GM10266 (cell line): ENCODE measurements at regions not wholly inside any gene's neighbourhood (a gene's known extent, or its start where the extent isn't known, plus 50 kb on each side); places are given as distances from the start of the nearest gene placed in this dataset.

Experiments
- DNase-seq: peaks from one replicate; pipeline ENCODE4 v3.0.0; 2012; ENCODE audit errors: extremely low spot score
- CTCF ChIP-seq: IDR thresholded peaks from 2 replicates; pipeline ENCODE4 v1.5.1; 2012; ENCODE audit warnings: mild to moderate bottlenecking, low read depth; ENCODE audit not compliant: control insufficient read depth, insufficient read depth; ENCODE audit errors: missing control alignments

DNA sequence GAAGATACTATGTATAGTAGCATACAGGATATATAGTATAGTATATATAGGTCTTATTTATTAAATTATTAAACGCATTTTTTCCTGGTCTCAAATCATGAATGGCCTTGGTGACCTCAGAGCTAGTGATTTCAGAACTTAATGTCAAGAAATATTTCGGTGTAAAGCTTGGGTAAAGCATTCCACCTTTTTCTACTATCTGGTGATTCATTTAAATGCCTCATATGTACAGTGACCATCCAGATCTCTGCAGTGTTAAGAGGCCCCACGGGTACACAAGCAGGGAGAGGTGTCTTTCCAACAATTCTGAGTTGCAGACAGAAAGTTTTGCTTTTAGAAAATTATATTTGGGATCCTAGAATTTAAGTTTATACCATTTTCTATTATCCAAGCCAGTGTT, 626.5 kb downstream of the PTPRC start:
- DNase-seq: no peak
- TF ChIP-seq CTCF: no peak

- DNase-seq: no peak
- TF ChIP-seq CTCF: no peak
These were observed 630.4 kb downstream of the PTPRC start for GRCh38 chr1:199269241-199269640.

DNA sequence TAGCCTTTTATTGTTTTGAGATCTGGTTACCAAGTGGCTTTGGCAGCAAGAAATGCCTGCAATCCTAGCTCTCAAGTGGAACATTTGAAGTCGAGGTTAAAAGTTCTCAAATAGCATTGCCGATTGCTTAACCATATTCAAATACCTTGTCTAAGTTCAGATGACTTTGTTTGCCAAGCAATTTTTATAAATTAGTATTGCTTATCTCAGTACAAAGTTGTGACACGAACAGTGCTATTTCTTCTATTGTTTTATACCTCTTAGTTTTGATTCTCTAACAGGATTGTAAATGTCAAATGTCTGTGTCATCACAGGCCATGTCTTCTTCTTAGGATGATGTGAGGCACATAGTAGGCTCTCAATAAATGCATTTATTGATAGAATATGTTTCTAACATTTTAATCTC, 633.3 kb downstream of the PTPRC start:
- no peak for DNase-seq
- no peak for TF ChIP-seq CTCF

DNA sequence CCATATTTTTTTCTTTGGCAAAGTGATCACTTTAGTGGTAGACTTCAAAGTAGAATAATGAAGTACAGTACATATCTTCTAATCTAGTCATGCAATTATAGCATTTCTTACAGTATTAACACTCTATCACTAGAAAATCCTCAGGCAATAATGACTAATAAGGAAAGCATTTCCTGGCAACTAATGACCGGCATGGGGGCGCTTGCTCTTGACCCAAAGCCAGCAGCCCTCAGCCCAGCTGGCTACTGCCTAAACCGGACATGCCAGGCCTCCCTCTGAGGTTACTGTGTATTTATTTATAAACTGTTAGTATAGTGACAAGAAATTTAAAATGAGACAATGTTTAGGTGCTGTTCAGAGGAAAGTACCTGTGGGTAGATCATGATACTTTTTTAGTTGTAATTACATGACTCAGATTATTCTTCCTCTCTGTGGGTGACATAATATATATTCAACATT, 633.8 kb downstream of the PTPRC start:
- DNase-seq: peak; percentile 23
- no peak for TF ChIP-seq CTCF

DNA sequence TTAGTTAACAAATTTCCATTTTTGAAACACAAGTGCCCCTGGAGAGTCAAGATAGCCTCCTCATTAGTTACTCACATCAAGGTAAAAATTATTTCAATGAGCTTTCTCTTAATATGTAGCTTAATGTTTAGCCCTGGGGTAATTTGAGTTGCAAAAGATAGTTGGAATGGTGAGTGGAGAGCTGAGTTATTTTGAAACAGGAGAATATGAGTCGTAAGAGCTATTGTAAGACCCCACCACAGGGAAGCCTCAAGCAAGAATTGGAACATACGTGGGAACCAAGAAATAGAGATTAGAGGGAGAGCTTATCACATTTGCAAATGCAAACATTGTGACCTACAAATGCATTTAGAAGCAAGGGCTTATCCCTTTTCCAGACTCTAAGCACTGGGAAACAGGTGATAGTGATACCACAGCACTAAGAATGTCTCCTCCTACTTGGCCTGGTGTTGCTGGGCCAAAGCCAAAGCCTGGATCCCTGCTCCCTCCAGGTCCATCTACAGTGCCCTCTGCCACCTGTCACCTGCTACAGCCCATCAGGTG, 635.1 kb downstream of the PTPRC start:
- TF ChIP-seq CTCF: no peak
- no peak for DNase-seq

- no peak for DNase-seq
These were observed 640.2 kb downstream of the PTPRC start for GRCh38 chr1:199279067-199279466.

More at GRCh38 chr1:199279067-199279466, 640.2 kb downstream of the PTPRC start:
- TF ChIP-seq CTCF: no peak
